HL-60 (cell line): ENCODE measurements at regions not wholly inside any gene's neighbourhood (a gene's known extent, or its start where the extent isn't known, plus 50 kb on each side); places are given as distances from the start of the nearest gene placed in this dataset.

Experiments used
- CTCF ChIP-seq: IDR thresholded peaks from one replicate; pipeline ENCODE4 v1.5.1; 2011; ENCODE audit warnings: low read length, control low read depth, inconsistent platforms; ENCODE audit not compliant: insufficient read depth
- GABPA ChIP-seq: IDR thresholded peaks from 2 replicates; pipeline ENCODE4 v1.6.1; 2012; ENCODE audit warnings: low read depth
- POLR2AphosphoS5 ChIP-seq: IDR thresholded peaks from 2 replicates; pipeline ENCODE4 v1.6.1; 2012; ENCODE audit warnings: low read depth
- TF ChIP-seq, protein P1 (sequence below): IDR thresholded peaks from 2 replicates; pipeline ENCODE4 v1.6.1; 2012; ENCODE audit warnings: low read depth; ENCODE audit not compliant: insufficient replicate concordance

DNA sequence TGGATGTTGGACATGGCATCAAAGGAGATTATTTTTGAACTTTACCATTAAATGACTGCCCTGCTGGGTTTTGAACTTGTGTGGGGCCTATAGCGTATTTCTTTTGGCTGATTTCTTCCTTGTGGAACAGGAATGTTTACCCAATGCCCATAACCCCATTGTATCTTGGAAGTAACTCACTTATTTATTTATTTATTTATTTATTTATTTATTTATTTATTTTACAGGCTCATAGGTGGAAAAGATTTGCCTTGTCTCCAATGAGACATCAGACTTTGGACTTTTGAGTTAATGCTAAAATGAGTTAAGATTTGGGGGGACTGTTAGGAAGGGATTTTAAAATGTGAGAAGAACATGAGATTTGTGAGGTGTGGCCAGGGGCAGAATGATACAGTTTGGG lies 273.1 kb downstream of the SLITRK2 start:
- TF ChIP-seq CTCF (no peak), GABPA (no peak), POLR2AphosphoS5 (no peak)
- TF ChIP-seq, protein P1, sequence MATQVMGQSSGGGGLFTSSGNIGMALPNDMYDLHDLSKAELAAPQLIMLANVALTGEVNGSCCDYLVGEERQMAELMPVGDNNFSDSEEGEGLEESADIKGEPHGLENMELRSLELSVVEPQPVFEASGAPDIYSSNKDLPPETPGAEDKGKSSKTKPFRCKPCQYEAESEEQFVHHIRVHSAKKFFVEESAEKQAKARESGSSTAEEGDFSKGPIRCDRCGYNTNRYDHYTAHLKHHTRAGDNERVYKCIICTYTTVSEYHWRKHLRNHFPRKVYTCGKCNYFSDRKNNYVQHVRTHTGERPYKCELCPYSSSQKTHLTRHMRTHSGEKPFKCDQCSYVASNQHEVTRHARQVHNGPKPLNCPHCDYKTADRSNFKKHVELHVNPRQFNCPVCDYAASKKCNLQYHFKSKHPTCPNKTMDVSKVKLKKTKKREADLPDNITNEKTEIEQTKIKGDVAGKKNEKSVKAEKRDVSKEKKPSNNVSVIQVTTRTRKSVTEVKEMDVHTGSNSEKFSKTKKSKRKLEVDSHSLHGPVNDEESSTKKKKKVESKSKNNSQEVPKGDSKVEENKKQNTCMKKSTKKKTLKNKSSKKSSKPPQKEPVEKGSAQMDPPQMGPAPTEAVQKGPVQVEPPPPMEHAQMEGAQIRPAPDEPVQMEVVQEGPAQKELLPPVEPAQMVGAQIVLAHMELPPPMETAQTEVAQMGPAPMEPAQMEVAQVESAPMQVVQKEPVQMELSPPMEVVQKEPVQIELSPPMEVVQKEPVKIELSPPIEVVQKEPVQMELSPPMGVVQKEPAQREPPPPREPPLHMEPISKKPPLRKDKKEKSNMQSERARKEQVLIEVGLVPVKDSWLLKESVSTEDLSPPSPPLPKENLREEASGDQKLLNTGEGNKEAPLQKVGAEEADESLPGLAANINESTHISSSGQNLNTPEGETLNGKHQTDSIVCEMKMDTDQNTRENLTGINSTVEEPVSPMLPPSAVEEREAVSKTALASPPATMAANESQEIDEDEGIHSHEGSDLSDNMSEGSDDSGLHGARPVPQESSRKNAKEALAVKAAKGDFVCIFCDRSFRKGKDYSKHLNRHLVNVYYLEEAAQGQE = no peak
